GM12878 (cell line): ENCODE measurements at regions not wholly inside any gene's neighbourhood (a gene's known extent, or its start where the extent isn't known, plus 50 kb on each side); places are given as distances from the start of the nearest gene placed in this dataset.

ENCODE experiments used
- ATAC-seq: fragments of 200-7000 bp; cut with Tn5 transposase; 3 replicates; pipeline ENCODE4 v1.9.1; 2020; ENCODE audit warnings: mild to moderate bottlenecking, moderate library complexity
- BruUV-seq: library from RNA; stranded (reverse); fragments of 400-500 nt; replicated peaks from 2 replicates; lab custom pipeline; 2021; lab: Mats Ljungman, UMichigan
- CTCF ChIA-PET: fragments of 300-600 bp; sonication (Branson Sonifier 250); formaldehyde crosslinking; extraction: SDS; loops from one replicate; lab custom pipeline; 2021; ENCODE audit warnings: inconsistent platforms; lab: Yijun Ruan, JAX
- POLR2A ChIA-PET: fragments of 350-600 bp; formaldehyde crosslinking; extraction: SDS; loops from one replicate; lab custom pipeline; 2021; ENCODE audit warnings: inconsistent platforms; lab: Charles Lee
- RAD21 ChIA-PET: fragments of 300-600 bp; sonication (Branson Sonifier 250); formaldehyde crosslinking; loops from one replicate; lab custom pipeline; 2023; ENCODE audit warnings: antibody characterized with exemption; ENCODE audit not compliant: unreplicated experiment; lab: Charles Lee
- SMC1A ChIA-PET: fragments of 300-600 bp; sonication (Branson Sonifier 250); formaldehyde crosslinking; loops from one replicate; lab custom pipeline; 2023; ENCODE audit not compliant: unreplicated experiment, uncharacterized antibody; lab: Charles Lee
- DNase-seq: peaks from one replicate; pipeline ENCODE4 v3.0.0-alpha.2; 2011; ENCODE audit warnings: low read depth, low spot score
- FAIRE-seq: peaks from 3 replicates; lab custom pipeline; 2011; peaks lifted over from hg19 to GRCh38; lab: Jason Lieb, UNC
- H2AFZ ChIP-seq: 2 replicates; pipeline ENCODE4 v1.6.0; 2011; ENCODE audit warnings: low read depth, low read length, control low read depth; ENCODE audit not compliant: control insufficient read depth
- H3K27ac ChIP-seq: 2 replicates; pipeline ENCODE4 v1.5.1; 2011; ENCODE audit warnings: control low read depth; ENCODE audit not compliant: control insufficient read depth, insufficient read depth
- H3K27me3 ChIP-seq, 2 experiments: replicated peaks in 1 of 2; 2 replicates each; pipeline versions ENCODE4 v1.6.0 to v1.6.1; 2011; ENCODE audit warnings: low read length in 1 of 2; ENCODE audit not compliant: control insufficient read depth in 2 of 2, insufficient read depth in 2 of 2
- H3K36me3 ChIP-seq, 2 experiments: 2 replicates each; pipeline ENCODE4 v1.5.1; 2011; ENCODE audit warnings: low read length in 1 of 2; ENCODE audit not compliant: control insufficient read depth in 2 of 2, insufficient read depth in 2 of 2
- H3K4me1 ChIP-seq: 2 replicates; pipeline ENCODE4 v1.6.1; 2011; ENCODE audit warnings: mild to moderate bottlenecking, low read length, moderate library complexity, mixed read lengths; ENCODE audit not compliant: control insufficient read depth, insufficient read depth
- H3K4me2 ChIP-seq: 2 replicates; pipeline ENCODE4 v1.6.0; 2011; ENCODE audit warnings: control low read depth; ENCODE audit not compliant: control insufficient read depth, insufficient read depth
- H3K4me3 ChIP-seq: fragments of 200-600 bp; sonication (generic); 2 replicates; pipeline ENCODE4 v1.5.1; 2016
- H3K79me2 ChIP-seq: 2 replicates; pipeline ENCODE4 v1.6.0; 2011; ENCODE audit warnings: low read length; ENCODE audit not compliant: control insufficient read depth, insufficient read depth
- H3K9ac ChIP-seq: 2 replicates; pipeline ENCODE4 v1.8.0; 2011; ENCODE audit warnings: low read length, control low read depth, mixed read lengths; ENCODE audit not compliant: control insufficient read depth, insufficient read depth
- H3K9me3 ChIP-seq: replicated peaks from 3 replicates; pipeline ENCODE4 v1.5.1; 2011; ENCODE audit warnings: mild to moderate bottlenecking, low read length; ENCODE audit not compliant: control insufficient read depth, insufficient read depth
- H4K20me1 ChIP-seq: 2 replicates; pipeline ENCODE4 v1.6.0; 2011; ENCODE audit not compliant: control insufficient read depth, insufficient read depth
- BCL11A ChIP-seq: IDR thresholded peaks from 2 replicates; pipeline ENCODE4 v1.6.1; 2011; ENCODE audit warnings: low read depth, low read length
- CREM ChIP-seq: IDR thresholded peaks from 2 replicates; pipeline ENCODE4 v1.6.1; 2014; ENCODE audit warnings: antibody characterized with exemption, low read depth
- EP300 ChIP-seq, 2 experiments: fragments of 150-350 bp in 1 of 2; IDR thresholded peaks; 2 replicates each; pipeline ENCODE4 v1.6.1; 2011 to 2012; ENCODE audit warnings: low read depth in 2 of 2, low read length in 2 of 2, borderline replicate concordance in 1 of 2, improper control_type of control experiment in 1 of 2, inconsistent platforms in 1 of 2; ENCODE audit not compliant: control insufficient read depth in 1 of 2
- HCFC1 ChIP-seq: fragments of 150-350 bp; IDR thresholded peaks from 2 replicates; pipeline ENCODE4 v1.6.1; 2014; ENCODE audit warnings: low read length
- NBN ChIP-seq: fragments of 450-650 bp; IDR thresholded peaks from 2 replicates; pipeline ENCODE4 v1.6.1; 2016
- NFIC ChIP-seq: IDR thresholded peaks from 2 replicates; pipeline ENCODE4 v1.6.1; 2012; ENCODE audit warnings: low read depth, mild to moderate bottlenecking, inconsistent platforms, low read length, moderate library complexity
- SIX5 ChIP-seq: IDR thresholded peaks from 2 replicates; pipeline ENCODE4 v1.6.1; 2011; ENCODE audit warnings: mild to moderate bottlenecking, low read depth, low read length, moderate library complexity; ENCODE audit not compliant: severe bottlenecking
- SMC3 ChIP-seq: IDR thresholded peaks from 2 replicates; pipeline ENCODE4 v1.6.1; 2011; ENCODE audit warnings: low read length, improper control_type of control experiment, borderline replicate concordance
- SUPT20H ChIP-seq: IDR thresholded peaks from 2 replicates; pipeline ENCODE4 v1.6.1; 2011; ENCODE audit warnings: low read depth, mild to moderate bottlenecking, low read length, moderate library complexity, borderline replicate concordance; ENCODE audit not compliant: control insufficient read depth
- TBL1XR1 ChIP-seq: IDR thresholded peaks from 2 replicates; pipeline ENCODE4 v1.6.1; 2012; ENCODE audit warnings: low read depth, low read length, improper control_type of control experiment
- ZNF687 ChIP-seq: fragments of 450-650 bp; IDR thresholded peaks from 2 replicates; pipeline ENCODE4 v1.6.1; 2017; ENCODE audit warnings: mild to moderate bottlenecking, moderate library complexity
- WGBS: methylation state at CpG from one replicate; pipeline ENCODE4 v1.1.6; 2016; ENCODE audit warnings: low lambda C conversion rate; ENCODE audit not compliant: insufficient replicate concordance, insufficient coverage; ENCODE audit errors: missing lambda C conversion rate; 5-methylcytosine and 5-hydroxymethylcytosine counted together
- in situ Hi-C: fragments of 300-500 bp; cut with MboI; formaldehyde crosslinking; loops from 9 replicates; pipeline ENCODE4 v1.14.3; 2018; ENCODE audit warnings: mixed read lengths
- intact Hi-C: fragments of 100-400 bp; cut with micrococcal nuclease; formaldehyde crosslinking; loops from one replicate; pipeline ENCODE4 v1.14.2; 2022; ENCODE audit not compliant: unreplicated experiment
- TF ChIP-seq, protein P1 (sequence below): IDR thresholded peaks from 2 replicates; pipeline ENCODE4 v1.6.1; 2012; ENCODE audit warnings: mild to moderate bottlenecking, low read depth, low read length
- TF ChIP-seq, protein P2 (sequence below), 3 experiments: IDR thresholded peaks in 2 of 3; conservative IDR thresholded peaks in 1 of 3; 2 replicates each; pipeline ENCODE4 v1.5.1; 2011; ENCODE audit warnings: low read depth in 3 of 3, low read length in 3 of 3, mild to moderate bottlenecking in 3 of 3, control low read depth in 2 of 3, moderate library complexity in 2 of 3, inconsistent platforms in 1 of 3, mixed read lengths in 1 of 3; ENCODE audit not compliant: control insufficient read depth in 2 of 3, insufficient read depth in 1 of 3; ENCODE audit errors: extremely low read depth in 1 of 3

GRCh38 chr6:139600919-139601475, 226.5 kb upstream of the CITED2 start:
- H3K4me1 ChIP-seq, result peaks cover 9% of the 10 kb centered on the region
- ATAC-seq (peak; percentile 99), DNase-seq (peak; percentile 71), FAIRE-seq (no peak)
- H3K36me3 ChIP-seq, result no peaks in the 10 kb centered on the region
- H3K27ac ChIP-seq, result peak overlapping the region; percentile 0
- 2% methylated on average over 2 of the region's 2 CpGs for WGBS
- in situ Hi-C loops (no loop called here), intact Hi-C loops (loop anchor here (2.0 kb wide), 1 partner anchor 226 kb away; the partner anchor contains the start of gene CITED2)
- H2AFZ ChIP-seq, result peak overlapping the region; percentile 25
- H3K9me3 ChIP-seq, result no peaks in the 10 kb centered on the region; the same call in 2 of the 3 replicates
- H3K4me2 ChIP-seq, result peak overlapping the region; percentile 5; the same call in 1 of the 2 replicates
- H4K20me1 ChIP-seq, result no peaks in the 10 kb centered on the region
- ChIA-PET CTCF (interaction anchor here (0.6 to 2.5 kb wide), 13 partner anchors 10 to 325 kb away, joined by 3 to 11 read pairs (median 5); partner anchors contain the start of gene CITED2), POLR2A (interaction anchor here (0.6 to 1.2 kb wide), 3 partner anchors 112 to 227 kb away, joined by 3 read pairs; partner anchors contain the start of gene CITED2), SMC1A (interaction anchor here (0.6 to 2.3 kb wide), 23 partner anchors 10 to 942 kb away, joined by 3 to 13 read pairs (median 4); partner anchors contain the start of gene CITED2), RAD21 (interaction anchor here (0.5 to 3.3 kb wide), 10 partner anchors 21 to 1002 kb away, joined by 3 to 11 read pairs (median 4); partner anchors contain the start of gene CITED2)
- no TSS peak for BruUV-seq
- no peaks in the 10 kb centered on the region for H3K79me2 ChIP-seq
- no peak overlapping the region for H3K9ac ChIP-seq
- no peak overlapping the region for H3K4me3 ChIP-seq
- no peaks in the 10 kb centered on the region for H3K27me3 ChIP-seq
- TF ChIP-seq HCFC1 (no peak), NFIC (peak; percentile 93), SIX5 (no peak), BCL11A (peak; percentile 74; the same call in 1 of the 2 replicates), ZNF687 (no peak), NBN (peak; percentile 37; the same call in 1 of the 2 replicates), CREM (peak; percentile 82), SMC3 (peak; percentile 25; the same call in 1 of the 2 replicates), EP300 (IDR thresholded peaks at IDR 0.05; ENCODE audit: borderline replicate concordance in 1 of 2, control insufficient read depth in 1 of 2, low read depth in 2 of 2, low read length in 2 of 2) (peak; percentile 20 to 50; a peak in 2 of 4 replicates), TBL1XR1 (0 out of 2 replicates have a peak, but pooled peaks have one; percentile 57), SUPT20H (no peak)
- TF ChIP-seq, protein P1, sequence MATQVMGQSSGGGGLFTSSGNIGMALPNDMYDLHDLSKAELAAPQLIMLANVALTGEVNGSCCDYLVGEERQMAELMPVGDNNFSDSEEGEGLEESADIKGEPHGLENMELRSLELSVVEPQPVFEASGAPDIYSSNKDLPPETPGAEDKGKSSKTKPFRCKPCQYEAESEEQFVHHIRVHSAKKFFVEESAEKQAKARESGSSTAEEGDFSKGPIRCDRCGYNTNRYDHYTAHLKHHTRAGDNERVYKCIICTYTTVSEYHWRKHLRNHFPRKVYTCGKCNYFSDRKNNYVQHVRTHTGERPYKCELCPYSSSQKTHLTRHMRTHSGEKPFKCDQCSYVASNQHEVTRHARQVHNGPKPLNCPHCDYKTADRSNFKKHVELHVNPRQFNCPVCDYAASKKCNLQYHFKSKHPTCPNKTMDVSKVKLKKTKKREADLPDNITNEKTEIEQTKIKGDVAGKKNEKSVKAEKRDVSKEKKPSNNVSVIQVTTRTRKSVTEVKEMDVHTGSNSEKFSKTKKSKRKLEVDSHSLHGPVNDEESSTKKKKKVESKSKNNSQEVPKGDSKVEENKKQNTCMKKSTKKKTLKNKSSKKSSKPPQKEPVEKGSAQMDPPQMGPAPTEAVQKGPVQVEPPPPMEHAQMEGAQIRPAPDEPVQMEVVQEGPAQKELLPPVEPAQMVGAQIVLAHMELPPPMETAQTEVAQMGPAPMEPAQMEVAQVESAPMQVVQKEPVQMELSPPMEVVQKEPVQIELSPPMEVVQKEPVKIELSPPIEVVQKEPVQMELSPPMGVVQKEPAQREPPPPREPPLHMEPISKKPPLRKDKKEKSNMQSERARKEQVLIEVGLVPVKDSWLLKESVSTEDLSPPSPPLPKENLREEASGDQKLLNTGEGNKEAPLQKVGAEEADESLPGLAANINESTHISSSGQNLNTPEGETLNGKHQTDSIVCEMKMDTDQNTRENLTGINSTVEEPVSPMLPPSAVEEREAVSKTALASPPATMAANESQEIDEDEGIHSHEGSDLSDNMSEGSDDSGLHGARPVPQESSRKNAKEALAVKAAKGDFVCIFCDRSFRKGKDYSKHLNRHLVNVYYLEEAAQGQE, result 0 out of 2 replicates have a peak, but pooled peaks have one; percentile 20
- TF ChIP-seq, protein P2, sequence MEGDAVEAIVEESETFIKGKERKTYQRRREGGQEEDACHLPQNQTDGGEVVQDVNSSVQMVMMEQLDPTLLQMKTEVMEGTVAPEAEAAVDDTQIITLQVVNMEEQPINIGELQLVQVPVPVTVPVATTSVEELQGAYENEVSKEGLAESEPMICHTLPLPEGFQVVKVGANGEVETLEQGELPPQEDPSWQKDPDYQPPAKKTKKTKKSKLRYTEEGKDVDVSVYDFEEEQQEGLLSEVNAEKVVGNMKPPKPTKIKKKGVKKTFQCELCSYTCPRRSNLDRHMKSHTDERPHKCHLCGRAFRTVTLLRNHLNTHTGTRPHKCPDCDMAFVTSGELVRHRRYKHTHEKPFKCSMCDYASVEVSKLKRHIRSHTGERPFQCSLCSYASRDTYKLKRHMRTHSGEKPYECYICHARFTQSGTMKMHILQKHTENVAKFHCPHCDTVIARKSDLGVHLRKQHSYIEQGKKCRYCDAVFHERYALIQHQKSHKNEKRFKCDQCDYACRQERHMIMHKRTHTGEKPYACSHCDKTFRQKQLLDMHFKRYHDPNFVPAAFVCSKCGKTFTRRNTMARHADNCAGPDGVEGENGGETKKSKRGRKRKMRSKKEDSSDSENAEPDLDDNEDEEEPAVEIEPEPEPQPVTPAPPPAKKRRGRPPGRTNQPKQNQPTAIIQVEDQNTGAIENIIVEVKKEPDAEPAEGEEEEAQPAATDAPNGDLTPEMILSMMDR (IDR thresholded peaks at IDR 0.05 in 2 of 3, conservative IDR thresholded peaks at IDR 0.05 in 1 of 3; ENCODE audit: control insufficient read depth in 2 of 3, extremely low read depth in 1 of 3, insufficient read depth in 1 of 3, low read depth in 3 of 3, low read length in 3 of 3), result peak in 1 of 3 experiments; percentile 25; a peak in 1 of 6 replicates
